Chondrocyte (in vitro differentiated cells): ENCODE measurements at regions not wholly inside any gene's neighbourhood (a gene's known extent, or its start where the extent isn't known, plus 50 kb on each side); places are given as distances from the start of the nearest gene placed in this dataset.

Source experiments
- DNase-seq: peaks from one replicate; pipeline ENCODE4 v3.0.0; 2021; ENCODE audit warnings: mixed read lengths, low spot score
- H3K27ac Mint-ChIP-seq: one replicate; pipeline ENCODE4 v1.8.0; 2021; ENCODE audit warnings: mild to moderate bottlenecking, moderate library complexity, mixed read lengths; ENCODE audit not compliant: unreplicated experiment
- H3K27me3 Mint-ChIP-seq: 2 replicates; pipeline ENCODE4 v1.8.0; 2021; ENCODE audit warnings: low read depth, mixed read lengths
- H3K36me3 Mint-ChIP-seq: 2 replicates; pipeline ENCODE4 v1.8.0; 2021; ENCODE audit warnings: low read depth, mixed read lengths
- H3K4me1 Mint-ChIP-seq: 2 replicates; pipeline ENCODE4 v1.8.0; 2021; ENCODE audit warnings: low read depth, mild to moderate bottlenecking, mixed read lengths
- H3K4me3 Mint-ChIP-seq: one replicate; pipeline ENCODE4 v1.8.0; 2021; ENCODE audit warnings: mild to moderate bottlenecking, moderate library complexity, mixed read lengths; ENCODE audit not compliant: unreplicated experiment
- H3K9me3 Mint-ChIP-seq: 2 replicates; pipeline ENCODE4 v1.8.0; 2021; ENCODE audit warnings: low read depth, mixed read lengths
- TF ChIP-seq, protein P1 (sequence below): fragments of 200-600 bp; sonication (generic); IDR thresholded peaks from 2 replicates; pipeline ENCODE4 v1.5.0; 2021; ENCODE audit warnings: antibody characterized with exemption, mild to moderate bottlenecking, moderate library complexity

DNA sequence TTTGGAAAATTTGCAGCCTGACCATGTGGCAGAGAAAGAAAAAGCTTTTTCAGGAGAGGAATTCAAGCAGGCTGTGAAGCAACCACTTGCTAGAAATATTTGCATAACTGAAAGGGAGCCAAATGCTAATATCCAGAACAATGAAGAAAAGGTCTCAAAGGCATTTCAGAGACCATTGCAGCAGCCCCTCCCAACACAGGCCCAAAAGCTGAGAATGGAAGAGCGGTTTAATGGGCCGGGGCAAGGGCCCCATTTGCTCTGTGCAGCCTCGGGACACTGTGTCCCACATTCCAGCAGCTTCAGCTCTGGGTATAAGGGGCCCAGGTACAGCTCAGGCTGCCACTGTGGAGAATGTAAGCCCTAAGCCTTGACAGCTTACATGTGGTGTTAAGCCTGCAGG lies 918.1 kb upstream of the POT1 start:
- Mint-ChIP-seq H3K9me3 (peaks cover 16% of the 10 kb centered on the region), H3K4me3 (no peak overlapping the region), H3K4me1 (no peaks in the 10 kb centered on the region), H3K36me3 (peaks cover 3% of the 10 kb centered on the region), H3K27ac (no peak overlapping the region), H3K27me3 (no peaks in the 10 kb centered on the region)
- TF ChIP-seq, protein P1, sequence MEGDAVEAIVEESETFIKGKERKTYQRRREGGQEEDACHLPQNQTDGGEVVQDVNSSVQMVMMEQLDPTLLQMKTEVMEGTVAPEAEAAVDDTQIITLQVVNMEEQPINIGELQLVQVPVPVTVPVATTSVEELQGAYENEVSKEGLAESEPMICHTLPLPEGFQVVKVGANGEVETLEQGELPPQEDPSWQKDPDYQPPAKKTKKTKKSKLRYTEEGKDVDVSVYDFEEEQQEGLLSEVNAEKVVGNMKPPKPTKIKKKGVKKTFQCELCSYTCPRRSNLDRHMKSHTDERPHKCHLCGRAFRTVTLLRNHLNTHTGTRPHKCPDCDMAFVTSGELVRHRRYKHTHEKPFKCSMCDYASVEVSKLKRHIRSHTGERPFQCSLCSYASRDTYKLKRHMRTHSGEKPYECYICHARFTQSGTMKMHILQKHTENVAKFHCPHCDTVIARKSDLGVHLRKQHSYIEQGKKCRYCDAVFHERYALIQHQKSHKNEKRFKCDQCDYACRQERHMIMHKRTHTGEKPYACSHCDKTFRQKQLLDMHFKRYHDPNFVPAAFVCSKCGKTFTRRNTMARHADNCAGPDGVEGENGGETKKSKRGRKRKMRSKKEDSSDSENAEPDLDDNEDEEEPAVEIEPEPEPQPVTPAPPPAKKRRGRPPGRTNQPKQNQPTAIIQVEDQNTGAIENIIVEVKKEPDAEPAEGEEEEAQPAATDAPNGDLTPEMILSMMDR, result no peak
- no peak for DNase-seq

DNA sequence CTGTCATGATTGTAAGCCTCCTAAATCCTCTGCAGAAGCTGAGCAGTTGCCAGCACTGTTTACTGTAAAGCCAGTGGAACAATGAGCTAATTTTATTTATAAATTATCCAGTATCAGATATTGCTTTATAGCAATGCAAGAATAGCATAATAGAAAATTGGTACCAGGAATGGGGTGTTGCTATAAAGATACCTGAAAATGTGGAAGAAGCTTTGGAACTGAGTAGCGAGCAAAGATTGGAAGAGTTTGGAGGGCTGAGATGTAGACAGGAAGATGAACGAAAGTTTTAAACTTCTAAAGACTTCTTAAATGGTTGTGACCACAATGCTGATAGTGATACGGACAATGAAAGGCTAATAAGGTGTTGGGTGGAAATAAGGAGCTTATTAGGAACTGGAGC lies 917.4 kb upstream of the POT1 start:
- Mint-ChIP-seq H3K4me3 (no peak overlapping the region), H3K9me3 (peaks cover 16% of the 10 kb centered on the region), H3K27me3 (no peaks in the 10 kb centered on the region), H3K27ac (no peak overlapping the region), H3K4me1 (no peaks in the 10 kb centered on the region), H3K36me3 (peaks cover 3% of the 10 kb centered on the region)
- TF ChIP-seq, protein P1, result no peak
- no peak for DNase-seq

DNA sequence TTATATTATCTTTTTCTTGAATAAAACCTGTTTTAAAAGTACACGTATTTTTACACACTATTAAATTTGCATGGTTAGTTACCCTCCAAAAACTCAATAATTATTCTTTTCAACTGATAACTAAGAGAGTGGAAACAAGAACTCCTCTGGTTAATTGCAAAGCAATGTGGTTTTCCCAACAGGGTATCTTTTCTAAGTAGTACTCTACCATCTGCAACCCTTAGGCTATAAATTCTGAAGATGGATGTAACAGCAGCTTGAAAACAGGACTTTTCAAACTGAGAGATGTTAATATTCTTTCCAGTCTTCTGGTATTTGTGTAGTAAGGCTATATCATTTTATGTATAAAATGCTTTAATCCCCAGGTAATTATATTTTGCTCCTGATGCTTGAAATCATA lies 916.1 kb upstream of the POT1 start:
- TF ChIP-seq, protein P1, result no peak
- Mint-ChIP-seq H3K27me3 (no peaks in the 10 kb centered on the region), H3K4me1 (no peaks in the 10 kb centered on the region), H3K27ac (no peak overlapping the region), H3K9me3 (peaks cover 16% of the 10 kb centered on the region), H3K36me3 (peaks cover 3% of the 10 kb centered on the region), H3K4me3 (no peak overlapping the region)
- no peak for DNase-seq

DNA sequence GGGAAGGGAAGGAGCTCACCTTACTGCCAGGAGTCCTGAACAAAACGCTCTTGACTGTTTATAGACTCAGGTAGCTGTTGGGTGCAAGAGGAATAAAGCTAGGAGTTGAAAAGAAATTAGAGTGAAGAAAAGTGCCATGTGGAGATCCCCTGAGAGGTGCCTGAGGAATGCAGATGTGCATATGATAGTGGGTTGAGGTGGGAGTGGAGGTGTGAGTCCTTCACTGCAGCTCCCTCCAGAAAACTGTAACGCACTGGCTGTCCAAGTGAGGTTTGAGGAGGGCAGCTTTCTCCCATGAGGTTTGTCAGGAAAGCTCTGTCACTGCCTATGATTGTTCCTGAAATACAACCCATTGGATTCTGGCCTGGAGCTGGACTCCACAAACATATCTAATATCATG lies 904.8 kb upstream of the POT1 start:
- H3K9me3 Mint-ChIP-seq, result peaks cover 9% of the 10 kb centered on the region
- no peak overlapping the region for H3K4me3 Mint-ChIP-seq
- H3K27me3 Mint-ChIP-seq, result no peaks in the 10 kb centered on the region
- H3K36me3 Mint-ChIP-seq, result no peaks in the 10 kb centered on the region
- TF ChIP-seq, protein P1, result no peak
- H3K27ac Mint-ChIP-seq, result no peak overlapping the region
- no peaks in the 10 kb centered on the region for H3K4me1 Mint-ChIP-seq
- no peak for DNase-seq

DNA sequence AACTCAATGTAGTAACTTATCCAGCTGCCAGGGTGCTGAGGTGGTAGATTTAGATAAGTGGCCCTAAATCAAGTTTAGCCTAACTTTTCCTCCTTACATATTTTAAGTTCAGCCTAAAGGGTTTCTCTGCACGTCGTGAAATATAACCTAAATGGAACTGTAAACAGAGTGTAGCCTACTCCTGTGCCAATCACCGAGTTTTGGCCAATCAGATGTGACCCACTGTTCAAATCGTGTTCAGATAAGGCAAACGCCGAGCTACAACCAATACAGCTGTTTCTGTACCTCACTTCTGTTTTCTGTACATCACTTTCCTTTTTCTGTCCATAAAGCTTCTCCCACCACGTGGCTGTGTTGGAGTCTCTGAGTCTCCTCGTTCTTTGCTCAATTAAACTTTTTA lies 904.2 kb upstream of the POT1 start:
- Mint-ChIP-seq H3K27me3 (no peaks in the 10 kb centered on the region), H3K4me3 (no peak overlapping the region), H3K27ac (no peak overlapping the region), H3K36me3 (no peaks in the 10 kb centered on the region), H3K9me3 (peaks cover 10% of the 10 kb centered on the region), H3K4me1 (no peaks in the 10 kb centered on the region)
- no peak for DNase-seq
- TF ChIP-seq, protein P1, result no peak
